DMS79 treated with DMSO at 0.1 percent for 48 hours (cell line): ENCODE measurements at regions not wholly inside any gene's neighbourhood (a gene's known extent, or its start where the extent isn't known, plus 50 kb on each side); places are given as distances from the start of the nearest gene placed in this dataset.

Experiments used
- DNase-seq: peaks from one replicate; lab custom pipeline; 2025; lab: John Stamatoyannopoulos, UW

GRCh38 chr2:15780912-15781574 lies 159.3 kb upstream of the MYCN start:
- DNase-seq: no peak

GRCh38 chr2:15782009-15782751 lies 158.2 kb upstream of the MYCN start:
- DNase-seq: no peak

- DNase-seq: no peak
Measured at GRCh38 chr2:15782769-15783294, 157.5 kb upstream of the MYCN start.

DNA sequence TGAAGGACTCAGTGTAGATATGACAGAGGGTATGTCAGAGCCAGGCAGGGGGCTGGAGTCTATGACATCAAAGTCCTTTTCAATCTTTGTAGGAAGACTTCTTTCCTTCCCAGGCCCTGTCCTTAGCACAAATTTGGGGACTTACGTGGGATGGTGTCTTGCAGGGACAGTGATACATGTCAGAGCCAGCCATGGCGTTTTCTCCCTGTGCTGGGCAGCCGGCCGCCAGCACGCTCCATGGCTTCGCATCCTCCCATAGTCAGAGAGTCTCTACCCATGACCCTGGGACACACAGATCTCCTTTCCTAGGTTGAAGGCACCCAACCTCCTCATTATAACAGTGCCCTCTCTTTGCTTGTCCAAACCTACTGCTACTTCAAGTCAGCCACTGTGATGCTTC lies 156.9 kb upstream of the MYCN start:
- no peak for DNase-seq

GRCh38 chr2:15784106-15784885 lies 156.1 kb upstream of the MYCN start:
- no peak for DNase-seq

GRCh38 chr2:15784886-15785801 lies 155.2 kb upstream of the MYCN start:
- DNase-seq: no peak

- DNase-seq: no peak
Measured at GRCh38 chr2:15786003-15786654, 154.2 kb upstream of the MYCN start.

GRCh38 chr2:15786901-15787300 lies 153.4 kb upstream of the MYCN start:
- DNase-seq: no peak

DNA sequence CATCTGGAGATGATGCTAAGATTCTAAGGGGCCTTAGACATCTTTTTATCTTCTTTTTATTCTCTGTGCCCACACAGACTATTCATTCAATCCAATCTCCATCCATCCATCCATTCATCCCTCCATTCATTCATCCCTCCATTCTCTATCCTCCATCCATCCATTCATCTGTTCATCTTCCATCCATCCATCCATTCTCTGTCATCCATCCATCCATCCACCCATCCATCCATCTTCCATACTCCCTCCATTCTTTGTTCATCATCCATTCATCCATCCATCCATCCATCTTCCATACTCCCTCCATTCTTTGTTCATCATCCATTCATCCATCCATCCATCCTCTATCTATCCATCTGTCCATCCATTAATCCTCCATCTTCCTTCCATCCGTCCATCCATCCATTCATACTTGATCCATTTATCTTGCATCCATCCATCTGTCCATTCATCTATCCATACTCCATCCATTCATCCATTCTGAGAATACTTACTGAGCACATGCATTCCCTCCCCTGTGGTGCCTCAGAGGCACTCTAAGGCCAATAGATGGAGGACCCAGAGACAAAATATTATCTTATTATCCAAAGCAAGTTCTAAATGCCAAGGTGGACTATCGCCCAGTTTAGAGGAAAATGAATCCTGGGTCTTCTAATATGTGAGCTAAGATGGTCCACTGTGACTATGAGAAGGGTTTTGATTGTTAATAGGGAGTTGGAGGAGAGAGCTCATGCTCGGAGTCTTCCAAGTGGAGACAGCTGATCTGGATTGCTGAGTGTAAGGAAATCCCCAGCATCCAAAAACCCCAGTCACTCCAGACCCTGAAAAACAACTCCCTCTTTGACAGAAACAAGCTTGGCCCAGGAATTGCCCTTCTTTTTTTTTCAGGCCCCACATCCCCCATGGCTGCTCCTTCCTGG lies 152.6 kb upstream of the MYCN start:
- no peak for DNase-seq

DNA sequence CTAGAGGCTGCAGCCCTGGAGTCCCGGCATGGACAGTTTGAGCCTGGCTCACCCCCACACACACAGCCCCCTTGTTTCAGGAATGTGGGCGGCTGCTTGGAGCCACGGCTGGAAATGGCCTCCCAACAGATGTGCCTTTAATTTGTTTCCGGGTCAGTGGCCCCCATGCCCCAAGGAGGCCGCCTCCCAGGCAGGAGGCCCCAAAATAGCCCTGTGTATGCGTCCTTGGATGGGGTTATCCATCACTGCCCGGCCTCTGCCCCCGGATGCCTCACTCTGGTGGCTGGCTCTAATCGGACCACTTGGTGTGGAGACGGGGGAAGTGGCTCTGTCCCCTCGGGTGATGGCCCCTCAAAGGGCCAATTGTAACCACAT lies 151.9 kb upstream of the MYCN start:
- no peak for DNase-seq

GRCh38 chr2:15788830-15789229 lies 151.5 kb upstream of the MYCN start:
- no peak for DNase-seq

GRCh38 chr2:15789381-15790062 lies 150.8 kb upstream of the MYCN start:
- no peak for DNase-seq

DNA sequence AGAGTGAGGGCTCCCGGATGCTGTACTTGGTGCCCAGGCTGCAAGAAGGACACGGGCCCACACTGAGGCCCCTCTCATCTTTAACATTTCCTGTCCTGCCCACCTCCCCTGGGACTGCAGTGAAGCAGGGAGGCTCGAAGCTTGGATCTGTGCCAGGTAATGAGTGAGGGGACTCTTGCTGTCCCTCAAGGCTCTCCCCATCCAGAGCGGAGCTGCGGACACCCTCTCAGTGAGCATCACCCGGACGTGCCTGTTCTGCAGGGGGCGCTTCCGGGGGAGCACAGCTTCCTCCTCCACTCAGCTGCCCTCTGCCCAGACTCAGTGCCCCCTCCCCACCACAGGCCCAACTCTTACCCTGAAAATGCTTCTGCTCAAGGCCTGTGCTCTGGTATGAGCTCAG lies 150.0 kb upstream of the MYCN start:
- DNase-seq: no peak

DNA sequence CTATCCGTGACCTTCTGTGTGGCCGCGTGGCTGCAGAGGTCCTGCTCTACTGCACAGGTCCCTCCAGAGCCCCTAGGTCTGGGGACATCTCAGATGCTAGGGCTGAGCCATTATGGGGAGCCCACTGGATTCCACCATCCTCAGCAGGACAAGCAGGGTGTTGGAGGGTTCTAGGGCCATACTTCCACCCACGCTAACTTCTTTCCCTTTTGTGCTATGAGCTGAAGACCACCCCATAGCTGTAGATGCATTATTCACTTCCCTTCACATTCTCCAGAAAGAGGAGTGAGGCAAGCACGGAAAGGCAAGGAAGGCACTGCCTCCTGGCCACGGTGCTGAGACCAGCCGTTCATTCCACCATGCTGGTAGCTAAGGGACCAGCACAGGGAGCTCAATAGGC lies 149.5 kb upstream of the MYCN start:
- no peak for DNase-seq

GRCh38 chr2:15791294-15791693 lies 149.1 kb upstream of the MYCN start:
- no peak for DNase-seq

- no peak for DNase-seq
Measured at GRCh38 chr2:15792331-15792730, 148.0 kb upstream of the MYCN start.

DNA sequence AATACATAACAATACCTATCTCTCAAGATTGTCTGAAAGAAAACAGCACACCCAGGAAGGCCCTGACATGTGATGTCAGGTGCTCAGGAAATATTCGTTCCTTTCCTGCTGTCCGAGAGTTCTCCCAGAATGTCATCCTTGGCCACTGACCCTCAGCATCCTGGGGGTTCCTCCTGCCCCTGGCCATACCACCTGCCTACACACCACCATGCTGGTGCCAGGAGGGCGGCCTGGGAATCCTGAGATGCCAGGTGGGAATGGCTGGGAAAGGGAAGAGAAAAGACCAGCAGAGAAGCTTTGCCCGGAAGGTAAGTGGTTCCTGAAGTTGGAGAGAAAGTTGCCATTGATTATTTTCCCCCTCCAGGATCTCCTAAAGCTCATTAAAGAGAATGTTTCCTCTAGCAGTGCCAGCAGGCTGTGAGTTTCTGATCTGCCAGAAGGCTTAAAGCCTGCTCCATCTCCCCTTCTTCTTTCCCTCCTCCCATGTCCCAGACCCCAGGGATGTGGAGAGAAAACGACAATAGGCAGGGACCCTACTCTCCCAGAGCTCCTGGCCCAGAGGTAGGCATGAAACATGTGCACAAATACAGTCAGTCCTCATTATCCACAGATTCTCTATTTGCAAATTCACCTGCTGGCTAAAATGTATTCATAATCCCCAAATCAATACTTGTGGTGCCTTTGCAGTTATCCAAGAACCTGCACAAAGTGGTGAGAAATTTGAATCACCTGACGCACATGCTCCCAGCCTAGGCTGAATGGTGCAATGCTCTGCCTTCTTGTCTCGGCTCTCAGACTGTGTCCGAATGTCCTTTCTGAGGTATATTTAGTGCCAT lies 147.1 kb upstream of the MYCN start:
- no peak for DNase-seq

- DNase-seq: no peak
Measured at GRCh38 chr2:15793978-15794377, 146.4 kb upstream of the MYCN start.
